GM23338 (cell line): ENCODE measurements at regions not wholly inside any gene's neighbourhood (a gene's known extent, or its start where the extent isn't known, plus 50 kb on each side); places are given as distances from the start of the nearest gene placed in this dataset.

ENCODE experiments used
- ATAC-seq: fragments of 200-7000 bp; cut with Tn5 transposase; 3 replicates; pipeline ENCODE4 v1.9.1; 2020
- DNase-seq: peaks from one replicate; pipeline ENCODE4 v3.0.0-alpha.2; 2015; ENCODE audit warnings: low spot score
- H2AFZ ChIP-seq: fragments of 200-600 bp; sonication (generic); 2 replicates; pipeline ENCODE4 v1.8.0; 2016; ENCODE audit warnings: antibody characterized with exemption, mild to moderate bottlenecking, moderate library complexity
- H3F3A ChIP-seq: fragments of 200-600 bp; sonication (generic); replicated peaks from 2 replicates; pipeline ENCODE4 v1.8.0; 2017; ENCODE audit warnings: antibody characterized with exemption, mixed run types, low read depth
- H3K27ac ChIP-seq: fragments of 200-600 bp; sonication (generic); 2 replicates; pipeline ENCODE4 v1.6.1; 2016; ENCODE audit warnings: low read depth
- H3K27me3 ChIP-seq: fragments of 200-600 bp; sonication (generic); 2 replicates; pipeline ENCODE4 v1.8.0; 2016; ENCODE audit warnings: mild to moderate bottlenecking, mixed run types, moderate library complexity; ENCODE audit not compliant: insufficient read depth
- H3K36me3 ChIP-seq: fragments of 200-600 bp; sonication (generic); 2 replicates; pipeline ENCODE4 v1.8.0; 2016; ENCODE audit warnings: mild to moderate bottlenecking; ENCODE audit not compliant: insufficient read depth
- H3K4me1 ChIP-seq: fragments of 200-600 bp; sonication (generic); 2 replicates; pipeline ENCODE4 v1.8.0; 2016; ENCODE audit warnings: mild to moderate bottlenecking, moderate library complexity; ENCODE audit not compliant: insufficient read depth
- H3K4me2 ChIP-seq: fragments of 200-600 bp; sonication (generic); 2 replicates; pipeline ENCODE4 v1.7.1; 2017; ENCODE audit warnings: mixed run types
- H3K4me3 ChIP-seq: fragments of 200-600 bp; sonication (generic); 2 replicates; pipeline ENCODE4 v1.6.1; 2016; ENCODE audit warnings: mixed run types
- H3K79me2 ChIP-seq: fragments of 200-600 bp; sonication (generic); replicated peaks from 2 replicates; pipeline ENCODE4 v1.8.0; 2017; ENCODE audit warnings: mild to moderate bottlenecking; ENCODE audit not compliant: insufficient read depth
- H3K9me2 ChIP-seq: fragments of 200-600 bp; sonication (generic); 2 replicates; pipeline ENCODE4 v1.8.0; 2017; ENCODE audit not compliant: insufficient read depth
- H4K20me1 ChIP-seq: fragments of 200-600 bp; sonication (generic); replicated peaks from 2 replicates; pipeline ENCODE4 v1.8.0; 2017; ENCODE audit warnings: mild to moderate bottlenecking; ENCODE audit not compliant: insufficient read depth
- H3K27ac Mint-ChIP-seq: 2 replicates; pipeline ENCODE4 v1.8.0; 2020; ENCODE audit warnings: inconsistent platforms, mild to moderate bottlenecking, moderate library complexity, mixed read lengths
- H3K27me3 Mint-ChIP-seq: 3 replicates; pipeline ENCODE4 v1.8.0; 2022; ENCODE audit warnings: low read depth, mild to moderate bottlenecking, moderate library complexity, mixed read lengths, inconsistent platforms; ENCODE audit not compliant: insufficient read depth, poor library complexity
- H3K36me3 Mint-ChIP-seq: 3 replicates; pipeline ENCODE4 v1.8.0; 2021; ENCODE audit warnings: low read depth, mild to moderate bottlenecking, inconsistent platforms, moderate library complexity, mixed read lengths
- H3K4me1 Mint-ChIP-seq: 3 replicates; pipeline ENCODE4 v1.8.0; 2020; ENCODE audit warnings: mild to moderate bottlenecking, inconsistent platforms, mixed read lengths
- H3K4me3 Mint-ChIP-seq: 3 replicates; pipeline ENCODE4 v1.8.0; 2021; ENCODE audit warnings: moderate library complexity, mild to moderate bottlenecking, inconsistent platforms, mixed read lengths
- H3K9me3 Mint-ChIP-seq: 3 replicates; pipeline ENCODE4 v1.8.0; 2020; ENCODE audit warnings: moderate library complexity, mild to moderate bottlenecking, inconsistent platforms, mixed read lengths
- CREB1 ChIP-seq: fragments of 250-450 bp; sonication (Bioruptor Pico); IDR thresholded peaks from 2 replicates; pipeline ENCODE4 v1.5.0; 2020; ENCODE audit warnings: low read depth, mild to moderate bottlenecking, moderate library complexity
- EZH2 ChIP-seq: fragments of 200-600 bp; sonication (generic); IDR thresholded peaks from one replicate; pipeline ENCODE4 v1.8.0; 2017; ENCODE audit warnings: antibody characterized with exemption, mild to moderate bottlenecking, low read depth; ENCODE audit not compliant: unreplicated experiment
- EZH2phosphoT487 ChIP-seq: fragments of 200-600 bp; sonication (generic); IDR thresholded peaks from one replicate; pipeline ENCODE4 v1.8.1; 2018; ENCODE audit warnings: antibody characterized with exemption; ENCODE audit not compliant: unreplicated experiment
- JUNB ChIP-seq: IDR thresholded peaks from one replicate; pipeline ENCODE4 v1.6.1; 2016; ENCODE audit warnings: antibody characterized with exemption; ENCODE audit not compliant: unreplicated experiment
- NANOG ChIP-seq: IDR thresholded peaks from 2 replicates; pipeline ENCODE4 v1.6.1; 2016; ENCODE audit warnings: antibody characterized with exemption, borderline replicate concordance
- POLR2AphosphoS5 ChIP-seq: IDR thresholded peaks from 2 replicates; pipeline ENCODE4 v1.6.1; 2016; ENCODE audit warnings: antibody characterized with exemption, low read depth
- STAT1 ChIP-seq: IDR thresholded peaks from one replicate; pipeline ENCODE4 v1.6.1; 2016; ENCODE audit warnings: antibody characterized with exemption; ENCODE audit not compliant: unreplicated experiment
- ZNF114 ChIP-seq: fragments of 250-450 bp; sonication (Bioruptor Pico); IDR thresholded peaks from 2 replicates; pipeline ENCODE4 v1.5.0; 2020; ENCODE audit warnings: mild to moderate bottlenecking, moderate library complexity
- ZNF331 ChIP-seq: fragments of 250-450 bp; sonication (Bioruptor Pico); IDR thresholded peaks from 2 replicates; pipeline ENCODE4 v1.5.0; 2020; ENCODE audit warnings: low read depth, mild to moderate bottlenecking, moderate library complexity
- TF ChIP-seq, protein P1 (sequence below): IDR thresholded peaks from 2 replicates; pipeline ENCODE4 v1.6.1; 2016; ENCODE audit warnings: antibody characterized with exemption
- TF ChIP-seq, protein P2 (sequence below), 2 experiments: fragments of 200-600 bp in 1 of 2; sonication (generic) in 1 of 2; conservative IDR thresholded peaks; 2 replicates each; pipeline versions ENCODE4 v1.5.1 to v1.6.1; 2016 to 2017; ENCODE audit warnings: antibody characterized with exemption in 2 of 2, low read depth in 2 of 2, mild to moderate bottlenecking in 2 of 2, moderate library complexity in 1 of 2
- TF ChIP-seq, protein P3 (sequence below): fragments of 250-450 bp; sonication (Bioruptor Pico); IDR thresholded peaks from 2 replicates; pipeline ENCODE4 v1.5.0; 2020; ENCODE audit warnings: mild to moderate bottlenecking, moderate library complexity

DNA sequence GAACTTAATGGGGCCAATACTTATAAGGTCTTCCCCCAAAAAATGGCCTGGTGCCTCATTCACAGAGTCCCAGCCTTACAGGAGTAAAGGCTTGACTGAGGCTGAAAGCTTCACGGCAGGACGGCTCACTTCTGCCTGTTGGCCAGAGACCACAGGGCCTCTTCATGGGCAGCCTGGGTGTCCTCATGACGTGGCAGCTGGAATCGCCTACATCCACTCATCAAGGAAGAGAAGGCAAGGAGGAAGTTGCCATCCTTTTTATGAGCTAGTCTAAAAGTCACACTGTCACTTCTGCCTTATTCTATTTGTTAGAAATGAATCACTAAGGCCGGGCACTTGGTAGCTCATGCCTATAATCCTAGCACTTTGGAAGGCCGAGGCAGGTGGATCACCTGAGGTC lies 89.3 kb upstream of the DGKG start:
- H3K27ac Mint-ChIP-seq: no peak overlapping the region
- no peaks in the 10 kb centered on the region for H4K20me1 ChIP-seq
- no peaks in the 10 kb centered on the region for H3K4me1 ChIP-seq
- peaks cover 13% of the 10 kb centered on the region for H3K4me1 Mint-ChIP-seq
- no peaks in the 10 kb centered on the region for H3K9me3 Mint-ChIP-seq
- TF ChIP-seq, protein P1, sequence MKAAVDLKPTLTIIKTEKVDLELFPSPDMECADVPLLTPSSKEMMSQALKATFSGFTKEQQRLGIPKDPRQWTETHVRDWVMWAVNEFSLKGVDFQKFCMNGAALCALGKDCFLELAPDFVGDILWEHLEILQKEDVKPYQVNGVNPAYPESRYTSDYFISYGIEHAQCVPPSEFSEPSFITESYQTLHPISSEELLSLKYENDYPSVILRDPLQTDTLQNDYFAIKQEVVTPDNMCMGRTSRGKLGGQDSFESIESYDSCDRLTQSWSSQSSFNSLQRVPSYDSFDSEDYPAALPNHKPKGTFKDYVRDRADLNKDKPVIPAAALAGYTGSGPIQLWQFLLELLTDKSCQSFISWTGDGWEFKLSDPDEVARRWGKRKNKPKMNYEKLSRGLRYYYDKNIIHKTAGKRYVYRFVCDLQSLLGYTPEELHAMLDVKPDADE: no peak
- no peak for TF ChIP-seq POLR2AphosphoS5
- H3K79me2 ChIP-seq: no peaks in the 10 kb centered on the region
- no peak overlapping the region for H2AFZ ChIP-seq
- no peaks in the 10 kb centered on the region for H3K27me3 ChIP-seq
- H3K27me3 Mint-ChIP-seq: peaks cover 3% of the 10 kb centered on the region
- no peaks in the 10 kb centered on the region for H3F3A ChIP-seq
- no peaks in the 10 kb centered on the region for H3K36me3 ChIP-seq
- H3K36me3 Mint-ChIP-seq: no peaks in the 10 kb centered on the region
- no peak overlapping the region for H3K4me3 ChIP-seq
- ATAC-seq (no peak), DNase-seq (no peak)
- H3K4me2 ChIP-seq: no peak overlapping the region
- H3K9me2 ChIP-seq: peaks cover 11% of the 10 kb centered on the region; the same call in 1 of the 2 replicates
- no peak overlapping the region for H3K4me3 Mint-ChIP-seq
- no peak overlapping the region for H3K27ac ChIP-seq

DNA sequence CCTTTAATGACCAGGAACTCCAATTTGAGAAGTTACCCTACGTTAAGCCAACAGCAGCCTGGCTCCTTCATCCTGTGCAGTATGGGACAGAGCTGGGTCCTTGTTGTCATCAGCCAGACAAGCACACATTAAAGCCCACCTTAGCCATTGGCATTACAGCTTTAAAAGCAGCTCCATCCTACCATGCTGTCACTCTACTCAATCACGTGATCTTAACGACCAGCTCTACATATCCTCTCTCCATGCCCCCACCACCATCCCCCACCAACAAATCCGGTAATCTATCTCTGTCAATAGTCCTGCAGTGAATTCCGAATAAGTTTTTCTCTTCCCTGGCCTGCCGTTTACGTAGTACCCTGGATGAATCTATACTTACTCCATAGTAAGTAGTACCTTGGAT lies 82.9 kb upstream of the DGKG start:
- DNase-seq (no peak), ATAC-seq (no peak)
- Histone ChIP-seq H3K27ac (no peak overlapping the region), H3K4me1 (no peaks in the 10 kb centered on the region), H2AFZ (no peak overlapping the region), H3K27me3 (no peaks in the 10 kb centered on the region), H3K36me3 (no peaks in the 10 kb centered on the region), H3K4me2 (no peak overlapping the region), H3K9me2 (peaks cover 24% of the 10 kb centered on the region; the same call in 1 of the 2 replicates), H3F3A (no peaks in the 10 kb centered on the region), H3K4me3 (no peak overlapping the region), H3K79me2 (no peaks in the 10 kb centered on the region), H4K20me1 (no peaks in the 10 kb centered on the region)
- Mint-ChIP-seq H3K4me1 (no peaks in the 10 kb centered on the region), H3K36me3 (no peaks in the 10 kb centered on the region), H3K9me3 (no peaks in the 10 kb centered on the region), H3K4me3 (no peak overlapping the region), H3K27me3 (peaks cover 5% of the 10 kb centered on the region), H3K27ac (no peak overlapping the region)
- TF ChIP-seq ZNF114 (CRISPR knock-in tag): no peak
- TF ChIP-seq, protein P1: no peak
- TF ChIP-seq NANOG: no peak
- TF ChIP-seq, protein P2, sequence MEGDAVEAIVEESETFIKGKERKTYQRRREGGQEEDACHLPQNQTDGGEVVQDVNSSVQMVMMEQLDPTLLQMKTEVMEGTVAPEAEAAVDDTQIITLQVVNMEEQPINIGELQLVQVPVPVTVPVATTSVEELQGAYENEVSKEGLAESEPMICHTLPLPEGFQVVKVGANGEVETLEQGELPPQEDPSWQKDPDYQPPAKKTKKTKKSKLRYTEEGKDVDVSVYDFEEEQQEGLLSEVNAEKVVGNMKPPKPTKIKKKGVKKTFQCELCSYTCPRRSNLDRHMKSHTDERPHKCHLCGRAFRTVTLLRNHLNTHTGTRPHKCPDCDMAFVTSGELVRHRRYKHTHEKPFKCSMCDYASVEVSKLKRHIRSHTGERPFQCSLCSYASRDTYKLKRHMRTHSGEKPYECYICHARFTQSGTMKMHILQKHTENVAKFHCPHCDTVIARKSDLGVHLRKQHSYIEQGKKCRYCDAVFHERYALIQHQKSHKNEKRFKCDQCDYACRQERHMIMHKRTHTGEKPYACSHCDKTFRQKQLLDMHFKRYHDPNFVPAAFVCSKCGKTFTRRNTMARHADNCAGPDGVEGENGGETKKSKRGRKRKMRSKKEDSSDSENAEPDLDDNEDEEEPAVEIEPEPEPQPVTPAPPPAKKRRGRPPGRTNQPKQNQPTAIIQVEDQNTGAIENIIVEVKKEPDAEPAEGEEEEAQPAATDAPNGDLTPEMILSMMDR (conservative IDR thresholded peaks at IDR 0.05; ENCODE audit: low read depth in 2 of 2): no peak
- no peak for TF ChIP-seq POLR2AphosphoS5
- no peak for TF ChIP-seq JUNB
- TF ChIP-seq, protein P3, sequence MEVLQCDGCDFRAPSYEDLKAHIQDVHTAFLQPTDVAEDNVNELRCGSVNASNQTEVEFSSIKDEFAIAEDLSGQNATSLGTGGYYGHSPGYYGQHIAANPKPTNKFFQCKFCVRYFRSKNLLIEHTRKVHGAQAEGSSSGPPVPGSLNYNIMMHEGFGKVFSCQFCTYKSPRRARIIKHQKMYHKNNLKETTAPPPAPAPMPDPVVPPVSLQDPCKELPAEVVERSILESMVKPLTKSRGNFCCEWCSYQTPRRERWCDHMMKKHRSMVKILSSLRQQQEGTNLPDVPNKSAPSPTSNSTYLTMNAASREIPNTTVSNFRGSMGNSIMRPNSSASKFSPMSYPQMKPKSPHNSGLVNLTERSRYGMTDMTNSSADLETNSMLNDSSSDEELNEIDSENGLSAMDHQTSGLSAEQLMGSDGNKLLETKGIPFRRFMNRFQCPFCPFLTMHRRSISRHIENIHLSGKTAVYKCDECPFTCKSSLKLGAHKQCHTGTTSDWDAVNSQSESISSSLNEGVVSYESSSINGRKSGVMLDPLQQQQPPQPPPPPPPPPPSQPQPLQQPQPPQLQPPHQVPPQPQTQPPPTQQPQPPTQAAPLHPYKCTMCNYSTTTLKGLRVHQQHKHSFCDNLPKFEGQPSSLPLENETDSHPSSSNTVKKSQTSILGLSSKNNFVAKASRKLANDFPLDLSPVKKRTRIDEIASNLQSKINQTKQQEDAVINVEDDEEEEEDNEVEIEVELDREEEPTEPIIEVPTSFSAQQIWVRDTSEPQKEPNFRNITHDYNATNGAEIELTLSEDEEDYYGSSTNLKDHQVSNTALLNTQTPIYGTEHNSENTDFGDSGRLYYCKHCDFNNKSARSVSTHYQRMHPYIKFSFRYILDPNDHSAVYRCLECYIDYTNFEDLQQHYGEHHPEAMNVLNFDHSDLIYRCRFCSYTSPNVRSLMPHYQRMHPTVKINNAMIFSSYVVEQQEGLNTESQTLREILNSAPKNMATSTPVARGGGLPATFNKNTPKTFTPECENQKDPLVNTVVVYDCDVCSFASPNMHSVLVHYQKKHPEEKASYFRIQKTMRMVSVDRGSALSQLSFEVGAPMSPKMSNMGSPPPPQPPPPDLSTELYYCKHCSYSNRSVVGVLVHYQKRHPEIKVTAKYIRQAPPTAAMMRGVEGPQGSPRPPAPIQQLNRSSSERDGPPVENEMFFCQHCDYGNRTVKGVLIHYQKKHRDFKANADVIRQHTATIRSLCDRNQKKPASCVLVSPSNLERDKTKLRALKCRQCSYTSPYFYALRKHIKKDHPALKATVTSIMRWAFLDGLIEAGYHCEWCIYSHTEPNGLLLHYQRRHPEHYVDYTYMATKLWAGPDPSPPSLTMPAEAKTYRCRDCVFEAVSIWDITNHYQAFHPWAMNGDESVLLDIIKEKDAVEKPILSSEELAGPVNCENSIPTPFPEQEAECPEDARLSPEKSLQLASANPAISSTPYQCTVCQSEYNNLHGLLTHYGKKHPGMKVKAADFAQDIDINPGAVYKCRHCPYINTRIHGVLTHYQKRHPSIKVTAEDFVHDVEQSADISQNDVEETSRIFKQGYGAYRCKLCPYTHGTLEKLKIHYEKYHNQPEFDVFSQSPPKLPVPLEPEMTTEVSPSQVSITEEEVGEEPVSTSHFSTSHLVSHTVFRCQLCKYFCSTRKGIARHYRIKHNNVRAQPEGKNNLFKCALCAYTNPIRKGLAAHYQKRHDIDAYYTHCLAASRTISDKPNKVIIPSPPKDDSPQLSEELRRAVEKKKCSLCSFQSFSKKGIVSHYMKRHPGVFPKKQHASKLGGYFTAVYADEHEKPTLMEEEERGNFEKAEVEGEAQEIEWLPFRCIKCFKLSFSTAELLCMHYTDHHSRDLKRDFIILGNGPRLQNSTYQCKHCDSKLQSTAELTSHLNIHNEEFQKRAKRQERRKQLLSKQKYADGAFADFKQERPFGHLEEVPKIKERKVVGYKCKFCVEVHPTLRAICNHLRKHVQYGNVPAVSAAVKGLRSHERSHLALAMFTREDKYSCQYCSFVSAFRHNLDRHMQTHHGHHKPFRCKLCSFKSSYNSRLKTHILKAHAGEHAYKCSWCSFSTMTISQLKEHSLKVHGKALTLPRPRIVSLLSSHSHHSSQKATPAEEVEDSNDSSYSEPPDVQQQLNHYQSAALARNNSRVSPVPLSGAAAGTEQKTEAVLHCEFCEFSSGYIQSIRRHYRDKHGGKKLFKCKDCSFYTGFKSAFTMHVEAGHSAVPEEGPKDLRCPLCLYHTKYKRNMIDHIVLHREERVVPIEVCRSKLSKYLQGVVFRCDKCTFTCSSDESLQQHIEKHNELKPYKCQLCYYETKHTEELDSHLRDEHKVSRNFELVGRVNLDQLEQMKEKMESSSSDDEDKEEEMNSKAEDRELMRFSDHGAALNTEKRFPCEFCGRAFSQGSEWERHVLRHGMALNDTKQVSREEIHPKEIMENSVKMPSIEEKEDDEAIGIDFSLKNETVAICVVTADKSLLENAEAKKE (CRISPR knock-in tag): no peak
- TF ChIP-seq EZH2: no peak
- TF ChIP-seq CREB1 (CRISPR knock-in tag): no peak
- no peak for TF ChIP-seq STAT1
- no peak for TF ChIP-seq EZH2phosphoT487
- no peak for TF ChIP-seq ZNF331 (CRISPR knock-in tag)
